Spleen (tissue), 11 donors: ENCODE measurements at regions not wholly inside any gene's neighbourhood (a gene's known extent, or its start where the extent isn't known, plus 50 kb on each side); places are given as distances from the start of the nearest gene placed in this dataset.
A peak's percentile ranks its signal among the peaks of the same experiment; 100 is the strongest.

ENCODE experiments used
- DNase-seq: peaks from one replicate; pipeline ENCODE4 v3.0.0-alpha.2; 2020
- H3K27ac ChIP-seq, 8 donors: fragments of 200-600 bp; sonication (generic) in 7 of 8; 1 replicate in 4 of 8; 2 replicates in 4 of 8; pipeline versions ENCODE4 v1.5.0 to v1.8.0; 2016 to 2021; ENCODE audit warnings: inconsistent platforms in 4 of 8, mild to moderate bottlenecking in 4 of 8, moderate library complexity in 1 of 8
- H3K27me3 ChIP-seq, 7 donors: fragments of 200-600 bp; sonication (generic) in 6 of 7; replicated peaks in 1 of 7; 1 replicate in 4 of 7; 2 replicates in 3 of 7; pipeline versions ENCODE4 v1.5.0 to v1.8.0; 2016 to 2021; ENCODE audit warnings: inconsistent platforms in 3 of 7, mild to moderate bottlenecking in 1 of 7
- H3K36me3 ChIP-seq, 6 donors: fragments of 200-600 bp; sonication (generic) in 5 of 6; 1 replicate in 4 of 6; 2 replicates in 2 of 6; pipeline versions ENCODE4 v1.5.0 to v1.8.0; 2016 to 2021; ENCODE audit warnings: inconsistent platforms in 2 of 6
- H3K4me1 ChIP-seq, 6 donors: fragments of 200-600 bp; sonication (generic) in 5 of 6; 1 replicate in 3 of 6; 2 replicates in 3 of 6; pipeline versions ENCODE4 v1.5.0 to v1.8.0; 2016 to 2021; ENCODE audit warnings: inconsistent platforms in 3 of 6
- H3K4me3 ChIP-seq, 8 donors: fragments of 200-600 bp; sonication (generic) in 7 of 8; 1 replicate in 4 of 8; 2 replicates in 4 of 8; pipeline versions ENCODE4 v1.5.0 to v1.8.0; 2016 to 2021; ENCODE audit warnings: inconsistent platforms in 4 of 8, mild to moderate bottlenecking in 4 of 8, moderate library complexity in 2 of 8
- H3K9me3 ChIP-seq, 8 donors: fragments of 200-600 bp; sonication (generic) in 7 of 8; 1 replicate in 4 of 8; 2 replicates in 4 of 8; pipeline versions ENCODE4 v1.5.0 to v1.8.0; 2016 to 2021; ENCODE audit warnings: inconsistent platforms in 4 of 8
- CTCF ChIP-seq, 11 experiments: fragments of 200-600 bp in 7 of 11; fragments of 450-650 bp in 4 of 11; sonication (generic) in 4 of 11; IDR thresholded peaks in 8 of 11; conservative IDR thresholded peaks in 3 of 11; 1 replicate in 7 of 11; 2 replicates in 4 of 11; pipeline versions ENCODE4 v1.4.0 to v1.8.0; 2016 to 2021; ENCODE audit warnings: antibody characterized with exemption in 11 of 11, inconsistent platforms in 4 of 11, mild to moderate bottlenecking in 1 of 11
- POLR2A ChIP-seq, 3 donors: fragments of 450-650 bp; IDR thresholded peaks; one replicate each; pipeline ENCODE4 v1.5.1; 2017; ENCODE audit warnings: antibody characterized with exemption in 3 of 3, mild to moderate bottlenecking in 1 of 3
- POLR2AphosphoS5 ChIP-seq, 3 donors: sonication (generic); formaldehyde crosslinking; IDR thresholded peaks; one replicate each; pipeline ENCODE4 v1.5.1; 2017; ENCODE audit warnings: antibody characterized with exemption in 3 of 3
- WGBS, 5 donors: extraction: QIAGEN DNeasy Blood & Tissue Kit in 3 of 5; methylation state at CpG; one replicate each; pipeline versions ENCODE4 v1.1.5 to v1.1.7; 2013 to 2018; 5-methylcytosine and 5-hydroxymethylcytosine counted together
- intact Hi-C: fragments of 100-400 bp; cut with DNase I; formaldehyde crosslinking; loops from one replicate; pipeline ENCODE4 v1.15.0; 2023; ENCODE audit warnings: low total_unique reads
- donor health status: healthy with polysubstance abuse.
- donor health status: DM: no; HTN: no; CAD: no; lungs with moderate emphysema.
- donor health status: DM: no; HTN: no; CAD: no.
- donor health status: Bipolar disorder and iron deficiency.
- donor health status: healthy.
- donor health status: DM: no; HTN: no; CAD: no.
- donor health status: DM: yes; HTN: yes; CAD: no.

DNA sequence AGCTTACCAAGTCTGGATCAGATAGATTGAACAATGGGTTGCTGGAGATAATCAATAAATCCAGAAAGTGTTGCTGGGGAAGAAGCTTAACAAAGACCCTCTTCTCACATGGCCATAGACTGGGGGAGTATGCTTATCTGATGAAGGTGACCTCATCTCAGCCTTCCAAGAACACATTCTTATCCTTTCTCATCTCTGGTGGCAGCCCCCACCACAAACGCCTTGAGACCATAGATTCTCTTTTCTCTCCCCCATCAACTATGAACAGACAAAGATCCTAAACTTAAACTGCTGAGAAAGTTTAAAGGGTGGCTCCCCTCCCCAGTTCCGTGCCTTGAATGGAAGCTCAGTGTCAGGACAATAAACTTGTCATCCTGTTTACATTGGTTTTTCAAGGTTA lies 428.7 kb upstream of the TRIB2 start:
- 80 to 89% (median 83%) methylated on average over 2 of the region's 2 CpGs for WGBS, 5 donors
- Histone ChIP-seq H3K4me1 (peaks cover 0 to 20% (median 9%) of the 10 kb centered on the region in 6 donors), H3K9me3 (no peaks in the 10 kb centered on the region), H3K36me3 (no peaks in the 10 kb centered on the region), H3K27me3 (no peaks in the 10 kb centered on the region), H3K4me3 (no peak overlapping the region), H3K27ac (peak overlapping the region in 1 of 8 donors; percentile 55)
- TF ChIP-seq CTCF (IDR thresholded peaks at IDR 0.05 in 8 of 11, conservative IDR thresholded peaks at IDR 0.05 in 3 of 11) (no peak), POLR2A (IDR thresholded peaks at IDR 0.05) (no peak), POLR2AphosphoS5 (IDR thresholded peaks at IDR 0.05) (no peak)
- DNase-seq: no peak
- intact Hi-C loops: no loop called here

DNA sequence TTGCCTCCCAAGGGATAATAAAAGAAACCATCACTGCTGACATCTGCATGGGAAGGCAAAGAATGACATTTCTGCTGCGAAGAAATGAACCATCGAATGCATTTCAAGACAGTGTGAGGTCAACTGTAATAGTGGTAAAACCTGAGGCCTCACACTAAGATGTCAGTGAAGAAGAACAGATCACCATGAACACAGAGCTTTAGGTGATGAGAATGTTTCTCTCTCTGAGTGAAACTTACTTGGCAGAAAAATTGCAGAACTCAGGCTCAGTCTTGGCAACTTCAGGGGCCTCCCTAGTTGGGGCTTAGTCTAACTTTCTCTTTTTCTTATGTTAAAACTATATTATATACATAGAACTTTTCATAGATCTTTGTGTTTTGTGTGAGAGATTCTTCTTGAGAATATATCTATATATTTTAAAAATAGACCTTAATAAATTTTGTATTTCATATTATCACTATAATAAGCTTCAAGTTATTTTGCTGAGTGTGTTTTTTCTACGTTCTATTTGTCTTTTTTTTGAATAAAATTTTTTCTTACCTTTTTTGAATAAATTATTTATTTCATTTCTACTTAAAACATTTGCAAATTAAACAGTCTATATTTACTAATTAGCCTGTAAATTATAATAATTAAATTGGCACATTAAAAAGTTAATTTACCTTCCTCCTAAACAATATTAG lies 427.5 kb upstream of the TRIB2 start:
- H3K27ac ChIP-seq: no peak overlapping the region
- no peaks in the 10 kb centered on the region for H3K36me3 ChIP-seq
- no peak overlapping the region for H3K4me3 ChIP-seq
- no peak for TF ChIP-seq POLR2A (IDR thresholded peaks at IDR 0.05)
- TF ChIP-seq CTCF (IDR thresholded peaks at IDR 0.05 in 8 of 11, conservative IDR thresholded peaks at IDR 0.05 in 3 of 11): no peak
- TF ChIP-seq POLR2AphosphoS5 (IDR thresholded peaks at IDR 0.05): no peak
- intact Hi-C loops: no loop called here
- H3K4me1 ChIP-seq: peaks cover 0 to 23% (median 7%) of the 10 kb centered on the region in 6 donors
- H3K9me3 ChIP-seq: no peaks in the 10 kb centered on the region
- no peak for DNase-seq
- H3K27me3 ChIP-seq: no peaks in the 10 kb centered on the region
- 79 to 92% (median 85%) methylated on average over 3 of the region's 3 CpGs for WGBS, 5 donors

DNA sequence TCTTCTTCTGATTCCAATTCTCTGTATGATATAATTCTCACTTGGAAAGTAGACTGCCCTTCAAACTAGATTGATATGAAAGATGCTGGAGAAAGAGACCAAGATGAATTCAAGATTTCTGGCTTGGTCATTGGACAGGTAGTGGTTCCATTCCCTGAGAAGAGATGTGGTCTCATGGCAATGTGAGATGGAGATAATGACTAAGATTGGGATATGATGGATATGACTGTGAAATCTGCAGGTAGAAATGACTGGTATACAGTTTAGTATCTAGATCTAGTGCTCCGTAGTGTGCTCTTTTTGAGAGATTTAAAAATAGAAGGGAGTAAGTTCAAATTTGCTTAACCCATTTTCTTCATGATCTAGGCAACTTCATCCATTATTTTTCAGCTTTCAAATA lies 425.4 kb upstream of the TRIB2 start:
- 78 to 83% (median 81%) methylated on average over 1 of the region's 1 CpG for WGBS, 5 donors
- intact Hi-C loops: no loop called here
- Histone ChIP-seq H3K4me3 (no peak overlapping the region), H3K27me3 (no peaks in the 10 kb centered on the region), H3K27ac (no peak overlapping the region), H3K4me1 (peaks cover 0 to 23% (median 7%) of the 10 kb centered on the region in 6 donors), H3K36me3 (no peaks in the 10 kb centered on the region), H3K9me3 (no peaks in the 10 kb centered on the region)
- TF ChIP-seq POLR2AphosphoS5 (IDR thresholded peaks at IDR 0.05): no peak
- TF ChIP-seq POLR2A (IDR thresholded peaks at IDR 0.05): no peak
- no peak for TF ChIP-seq CTCF (IDR thresholded peaks at IDR 0.05 in 8 of 11, conservative IDR thresholded peaks at IDR 0.05 in 3 of 11)
- no peak for DNase-seq

DNA sequence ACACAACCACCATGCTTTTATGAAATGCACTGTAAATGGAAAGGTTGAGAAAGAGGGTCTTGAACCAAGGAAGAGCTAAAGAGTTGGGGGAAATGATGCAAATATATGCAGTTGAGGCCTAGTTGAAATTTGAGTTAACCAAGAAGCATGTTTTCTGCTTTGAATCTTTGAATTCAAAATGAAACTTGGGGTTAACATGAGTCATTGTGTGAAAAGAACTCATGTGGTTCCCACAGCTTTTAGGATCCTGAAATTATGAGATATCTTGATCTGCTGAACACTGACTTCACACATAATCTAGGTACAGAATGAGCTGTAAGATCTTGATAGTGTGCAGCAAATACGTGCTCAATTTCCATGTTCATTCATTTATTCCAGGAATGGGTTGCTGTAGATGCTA lies 422.9 kb upstream of the TRIB2 start:
- peaks cover 0 to 6% (median 0%) of the 10 kb centered on the region in 6 donors for H3K4me1 ChIP-seq
- intact Hi-C loops: no loop called here
- H3K36me3 ChIP-seq: no peaks in the 10 kb centered on the region
- no peak for DNase-seq
- no peak overlapping the region for H3K27ac ChIP-seq
- H3K27me3 ChIP-seq: no peaks in the 10 kb centered on the region
- TF ChIP-seq POLR2A (IDR thresholded peaks at IDR 0.05): no peak
- no peak for TF ChIP-seq CTCF (IDR thresholded peaks at IDR 0.05 in 8 of 11, conservative IDR thresholded peaks at IDR 0.05 in 3 of 11)
- TF ChIP-seq POLR2AphosphoS5 (IDR thresholded peaks at IDR 0.05): no peak
- no peak overlapping the region for H3K4me3 ChIP-seq
- 57 to 77% (median 68%) methylated on average over 1 of the region's 1 CpG for WGBS, 5 donors
- peaks cover 0 to under 1% (median 0%) of the 10 kb centered on the region in 8 donors for H3K9me3 ChIP-seq
